GM13976 (cell line): ENCODE measurements at regions not wholly inside any gene's neighbourhood (a gene's known extent, or its start where the extent isn't known, plus 50 kb on each side); places are given as distances from the start of the nearest gene placed in this dataset.

Source experiments
- DNase-seq: peaks from one replicate; pipeline ENCODE4 v3.0.0; 2012; ENCODE audit warnings: low spot score
- CTCF ChIP-seq: IDR thresholded peaks from 2 replicates; pipeline ENCODE4 v1.5.1; 2012; ENCODE audit warnings: borderline replicate concordance, mild to moderate bottlenecking; ENCODE audit not compliant: insufficient read depth; ENCODE audit errors: extremely low read depth, missing control alignments, control extremely low read depth
- in situ Hi-C: fragments of 300-500 bp; cut with MboI; formaldehyde crosslinking; loops from one replicate; pipeline ENCODE4 v1.12.0; 2022; ENCODE audit warnings: low sequenced_read_pairs, mixed read lengths, inconsistent platforms; ENCODE audit not compliant: unreplicated experiment

GRCh38 chr3:154571553-154572226, 141.7 kb upstream of the GPR149 start:
- in situ Hi-C loops: no loop called here
- TF ChIP-seq CTCF: no peak

GRCh38 chr3:154568064-154568463, 138.1 kb upstream of the GPR149 start:
- DNase-seq: no peak
- TF ChIP-seq CTCF: no peak
- in situ Hi-C loops: no loop called here

More at GRCh38 chr3:154571553-154572226, 141.7 kb upstream of the GPR149 start:
- DNase-seq: no peak

- DNase-seq: no peak
- in situ Hi-C loops: no loop called here
- TF ChIP-seq CTCF: no peak
Observed at GRCh38 chr3:154559623-154560022, 129.6 kb upstream of the GPR149 start.

- DNase-seq: no peak
- in situ Hi-C loops: no loop called here
- TF ChIP-seq CTCF: no peak
Observed at GRCh38 chr3:154552338-154552737, 122.3 kb upstream of the GPR149 start.

GRCh38 chr3:154549391-154549790, 119.4 kb upstream of the GPR149 start:
- in situ Hi-C loops: no loop called here

GRCh38 chr3:154548341-154548740, 118.4 kb upstream of the GPR149 start:
- no peak for DNase-seq
- TF ChIP-seq CTCF: no peak

More at GRCh38 chr3:154549391-154549790, 119.4 kb upstream of the GPR149 start:
- no peak for DNase-seq
- no peak for TF ChIP-seq CTCF

More at GRCh38 chr3:154548341-154548740, 118.4 kb upstream of the GPR149 start:
- in situ Hi-C loops: no loop called here
